SH-SY5Y (cell line): ENCODE measurements at regions not wholly inside any gene's neighbourhood (a gene's known extent, or its start where the extent isn't known, plus 50 kb on each side); places are given as distances from the start of the nearest gene placed in this dataset.

Experiments
- GATA2 ChIP-seq: IDR thresholded peaks from 2 replicates; pipeline ENCODE4 v1.6.1; 2011; ENCODE audit warnings: mild to moderate bottlenecking, low read depth, low read length
- GATA3 ChIP-seq: IDR thresholded peaks from 2 replicates; pipeline ENCODE4 v1.6.1; 2011; ENCODE audit warnings: low read depth, mild to moderate bottlenecking, low read length, moderate library complexity

DNA sequence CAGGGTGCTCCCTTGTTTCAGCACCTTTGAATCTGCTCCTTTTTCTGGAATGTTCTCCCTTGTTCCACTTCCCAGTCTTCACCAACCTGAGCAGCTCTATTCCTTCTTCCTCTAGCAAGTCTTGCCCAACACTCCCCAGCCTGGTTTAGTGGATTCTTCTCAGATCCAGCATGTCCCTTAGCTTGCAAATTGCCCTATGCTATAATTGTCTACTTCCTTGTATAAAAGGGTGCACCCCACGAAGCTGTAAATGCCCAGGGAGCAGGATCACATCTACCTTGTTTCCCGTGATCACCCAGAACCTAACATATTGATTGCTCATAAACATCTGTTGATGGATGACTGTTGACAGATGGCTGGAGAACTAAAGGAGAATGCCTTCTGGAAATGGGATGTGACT, 93.2 kb upstream of the C1QTNF9B start:
- no peak for TF ChIP-seq GATA2
- TF ChIP-seq GATA3, result no peak
